OCI-LY7 (cell line): ENCODE measurements at regions not wholly inside any gene's neighbourhood (a gene's known extent, or its start where the extent isn't known, plus 50 kb on each side); places are given as distances from the start of the nearest gene placed in this dataset.

Experiments
- BruUV-seq: library from RNA; stranded (reverse); fragments of 400-500 nt; replicated peaks from 2 replicates; lab custom pipeline; 2021; lab: Mats Ljungman, UMichigan
- CTCF ChIA-PET: fragments of 300-600 bp; sonication (Branson Sonifier 250); formaldehyde crosslinking; loops from one replicate; lab custom pipeline; 2022; ENCODE audit warnings: antibody characterized with exemption; ENCODE audit not compliant: unreplicated experiment; lab: Charles Lee
- POLR2A ChIA-PET: fragments of 300-600 bp; sonication (Branson Sonifier 250); formaldehyde crosslinking; loops from one replicate; lab custom pipeline; 2022; ENCODE audit warnings: antibody characterized with exemption; lab: Charles Lee
- DNase-seq: peaks from one replicate; pipeline ENCODE4 v3.0.0-alpha.2; 2015; ENCODE audit warnings: low spot score
- H2AFZ ChIP-seq: fragments of 200-600 bp; sonication (generic), shearing (Covaris generic); 2 replicates; pipeline ENCODE4 v1.6.1; 2014; ENCODE audit warnings: mild to moderate bottlenecking, antibody characterized with exemption, low read length, moderate library complexity
- H3K27ac ChIP-seq: fragments of 200-600 bp; sonication (generic); 2 replicates; pipeline ENCODE4 v1.5.1; 2014; ENCODE audit warnings: mixed run types, low read depth, mild to moderate bottlenecking, moderate library complexity, low read length, inconsistent platforms; ENCODE audit not compliant: poor library complexity, severe bottlenecking
- H3K36me3 ChIP-seq: fragments of 200-600 bp; sonication (generic); 2 replicates; pipeline ENCODE4 v1.6.1; 2014; ENCODE audit warnings: mild to moderate bottlenecking, antibody characterized with exemption, low read length, moderate library complexity, mixed read lengths; ENCODE audit not compliant: insufficient read depth
- H3K4me1 ChIP-seq: fragments of 200-600 bp; sonication (generic); 2 replicates; pipeline ENCODE4 v1.5.1; 2014; ENCODE audit warnings: mild to moderate bottlenecking, low read length; ENCODE audit not compliant: insufficient read depth, poor library complexity, severe bottlenecking
- H3K4me2 ChIP-seq: fragments of 200-600 bp; sonication (generic); 2 replicates; pipeline ENCODE4 v1.6.1; 2014; ENCODE audit warnings: mild to moderate bottlenecking, low read length
- H3K4me3 ChIP-seq: fragments of 200-600 bp; sonication (generic); 2 replicates; pipeline ENCODE4 v1.5.1; 2014; ENCODE audit warnings: mild to moderate bottlenecking, low read depth, low read length; ENCODE audit not compliant: poor library complexity, severe bottlenecking
- H3K79me2 ChIP-seq: fragments of 200-600 bp; sonication (generic); 2 replicates; pipeline ENCODE4 v1.6.1; 2016; ENCODE audit warnings: low read depth, mild to moderate bottlenecking, low read length, moderate library complexity, mixed read lengths; ENCODE audit not compliant: insufficient read depth
- H3K9me2 ChIP-seq: fragments of 200-600 bp; sonication (generic); 2 replicates; pipeline ENCODE4 v1.6.1; 2016; ENCODE audit warnings: mild to moderate bottlenecking, low read length, mixed read lengths; ENCODE audit not compliant: insufficient read depth
- H3K9me3 ChIP-seq: fragments of 200-600 bp; sonication (generic); 2 replicates; pipeline ENCODE4 v1.6.1; 2014; ENCODE audit warnings: mild to moderate bottlenecking, mixed run types, low read length, mixed read lengths
- H4K20me1 ChIP-seq: fragments of 200-600 bp; sonication (generic); 2 replicates; pipeline ENCODE4 v1.6.1; 2014; ENCODE audit warnings: mild to moderate bottlenecking, antibody characterized with exemption, low read length, moderate library complexity, mixed read lengths; ENCODE audit not compliant: insufficient read depth
- CTCF ChIP-seq: fragments of 200-600 bp; sonication (generic); conservative IDR thresholded peaks from 2 replicates; pipeline ENCODE4 v1.5.1; 2014; ENCODE audit warnings: mild to moderate bottlenecking, antibody characterized with exemption, low read length, moderate library complexity, mixed read lengths
- EZH2phosphoT487 ChIP-seq: fragments of 200-600 bp; sonication (generic); IDR thresholded peaks from 2 replicates; pipeline ENCODE4 v1.6.1; 2018; ENCODE audit warnings: low read depth, borderline replicate concordance, mild to moderate bottlenecking, mixed run types, antibody characterized with exemption, low read length, moderate library complexity, mixed read lengths
- intact Hi-C: fragments of 100-400 bp; cut with micrococcal nuclease; formaldehyde crosslinking; loops from one replicate; pipeline ENCODE4 v1.10.0; 2022; ENCODE audit not compliant: unreplicated experiment

GRCh38 chr9:30982301-30982700 lies 1402.1 kb upstream of the ACO1 start:
- H3K36me3 ChIP-seq = no peaks in the 10 kb centered on the region
- TF ChIP-seq EZH2phosphoT487 (no peak), CTCF (no peak)
- H3K9me2 ChIP-seq = no peaks in the 10 kb centered on the region
- H3K4me2 ChIP-seq = no peak overlapping the region
- no peaks in the 10 kb centered on the region for H3K4me1 ChIP-seq
- no peak overlapping the region for H3K27ac ChIP-seq
- no peaks in the 10 kb centered on the region for H4K20me1 ChIP-seq
- no TSS peak for BruUV-seq
- DNase-seq = no peak
- H2AFZ ChIP-seq = no peak overlapping the region
- H3K9me3 ChIP-seq = no peaks in the 10 kb centered on the region
- H3K79me2 ChIP-seq = no peaks in the 10 kb centered on the region
- no peak overlapping the region for H3K4me3 ChIP-seq
- CTCF ChIA-PET = no interaction called here
- intact Hi-C loops = no loop called here
- POLR2A ChIA-PET = no interaction called here

- H4K20me1 ChIP-seq = no peaks in the 10 kb centered on the region
- no peaks in the 10 kb centered on the region for H3K36me3 ChIP-seq
- no peaks in the 10 kb centered on the region for H3K9me2 ChIP-seq
- no peak for TF ChIP-seq EZH2phosphoT487
- TF ChIP-seq CTCF = no peak
- intact Hi-C loops = no loop called here
- H3K4me1 ChIP-seq = no peaks in the 10 kb centered on the region
- no peak overlapping the region for H3K27ac ChIP-seq
- H2AFZ ChIP-seq = no peak overlapping the region
- ChIA-PET CTCF (no interaction called here), POLR2A (interaction anchor here (0.6 kb wide), 1 partner anchor 80 kb away, joined by 3 read pairs; no protein-coding TSS in a partner anchor)
- H3K4me3 ChIP-seq = no peak overlapping the region
- no TSS peak for BruUV-seq
- no peaks in the 10 kb centered on the region for H3K79me2 ChIP-seq
- no peak overlapping the region for H3K4me2 ChIP-seq
- DNase-seq = no peak
- no peaks in the 10 kb centered on the region for H3K9me3 ChIP-seq
Measured at GRCh38 chr9:30995956-30996738, 1388.3 kb upstream of the ACO1 start.

- intact Hi-C loops = no loop called here
- TF ChIP-seq CTCF = no peak
- TF ChIP-seq EZH2phosphoT487 = no peak
- CTCF ChIA-PET = no interaction called here
- Histone ChIP-seq H3K4me3 (no peak overlapping the region), H3K36me3 (no peaks in the 10 kb centered on the region), H3K9me2 (no peaks in the 10 kb centered on the region), H3K27ac (no peak overlapping the region), H4K20me1 (no peaks in the 10 kb centered on the region), H2AFZ (no peak overlapping the region), H3K4me2 (no peak overlapping the region), H3K4me1 (no peaks in the 10 kb centered on the region), H3K79me2 (no peaks in the 10 kb centered on the region), H3K9me3 (no peaks in the 10 kb centered on the region)
- BruUV-seq = no TSS peak
- DNase-seq = no peak
- POLR2A ChIA-PET = interaction anchor here (0.6 kb wide), 1 partner anchor 81 kb away, joined by 3 read pairs; no protein-coding TSS in a partner anchor
Measured at GRCh38 chr9:30996761-30997160, 1387.7 kb upstream of the ACO1 start.
